Astrocyte (in vitro differentiated cells and primary cell): ENCODE measurements at regions not wholly inside any gene's neighbourhood (a gene's known extent, or its start where the extent isn't known, plus 50 kb on each side); places are given as distances from the start of the nearest gene placed in this dataset.

Experiments used
- DNase-seq: peaks from one replicate; pipeline ENCODE4 v3.0.0-alpha.2; 2010; ENCODE audit warnings: low read depth
- FAIRE-seq: peaks from 2 replicates; lab custom pipeline; 2011; peaks lifted over from hg19 to GRCh38; lab: Jason Lieb, UNC
- H2AFZ ChIP-seq: 2 replicates; pipeline ENCODE4 v1.6.0; 2012; ENCODE audit warnings: low read depth, low read length, inconsistent platforms
- H3K27ac ChIP-seq: 2 replicates; pipeline ENCODE4 v1.5.1; 2011; ENCODE audit warnings: low read depth, low read length, inconsistent platforms
- H3K27me3 ChIP-seq: 2 replicates; pipeline ENCODE4 v1.6.0; 2011; ENCODE audit warnings: low read length, inconsistent platforms; ENCODE audit not compliant: insufficient read depth
- H3K36me3 ChIP-seq: 2 replicates; pipeline ENCODE4 v1.5.1; 2011; ENCODE audit warnings: low read length, inconsistent platforms; ENCODE audit not compliant: insufficient read depth
- H3K4me1 ChIP-seq: 2 replicates; pipeline ENCODE4 v1.5.1; 2011; ENCODE audit warnings: low read length, inconsistent platforms; ENCODE audit not compliant: insufficient read depth
- H3K4me2 ChIP-seq: 2 replicates; pipeline ENCODE4 v1.6.0; 2012; ENCODE audit warnings: low read length, inconsistent platforms
- H3K4me3 ChIP-seq: 2 replicates; pipeline ENCODE4 v1.5.1; 2011; ENCODE audit warnings: low read depth, mild to moderate bottlenecking, low read length, inconsistent platforms; ENCODE audit not compliant: insufficient read depth
- H3K79me2 ChIP-seq: 2 replicates; pipeline ENCODE4 v1.6.0; 2012; ENCODE audit warnings: mild to moderate bottlenecking, low read length, inconsistent platforms; ENCODE audit not compliant: insufficient read depth
- H3K9ac ChIP-seq: 2 replicates; pipeline ENCODE4 v1.6.0; 2012; ENCODE audit warnings: mild to moderate bottlenecking, low read length, inconsistent platforms
- H3K9me3 ChIP-seq: 2 replicates; pipeline ENCODE4 v1.5.1; 2012; ENCODE audit warnings: low read depth, mild to moderate bottlenecking, low read length, inconsistent platforms; ENCODE audit not compliant: insufficient read depth
- H4K20me1 ChIP-seq: 2 replicates; pipeline ENCODE4 v1.6.0; 2012; ENCODE audit warnings: low read length, inconsistent platforms; ENCODE audit not compliant: insufficient read depth
- H3K27ac Mint-ChIP-seq: one replicate; pipeline ENCODE4 v1.8.0; 2021; ENCODE audit warnings: mild to moderate bottlenecking, mixed read lengths; ENCODE audit not compliant: unreplicated experiment
- H3K27me3 Mint-ChIP-seq: one replicate; pipeline ENCODE4 v1.8.0; 2021; ENCODE audit warnings: low read depth, mixed read lengths; ENCODE audit not compliant: unreplicated experiment
- H3K36me3 Mint-ChIP-seq: one replicate; pipeline ENCODE4 v1.8.0; 2021; ENCODE audit warnings: low read depth, mixed read lengths; ENCODE audit not compliant: unreplicated experiment
- H3K4me1 Mint-ChIP-seq: one replicate; pipeline ENCODE4 v1.8.0; 2021; ENCODE audit warnings: low read depth, mixed read lengths; ENCODE audit not compliant: unreplicated experiment
- H3K4me3 Mint-ChIP-seq: one replicate; pipeline ENCODE4 v1.8.0; 2021; ENCODE audit warnings: mild to moderate bottlenecking, moderate library complexity, mixed read lengths; ENCODE audit not compliant: unreplicated experiment
- H3K9me3 Mint-ChIP-seq: one replicate; pipeline ENCODE4 v1.8.0; 2021; ENCODE audit warnings: mild to moderate bottlenecking, mixed read lengths; ENCODE audit not compliant: unreplicated experiment
- CTCF ChIP-seq: IDR thresholded peaks from 2 replicates; pipeline ENCODE4 v1.5.1; 2011; ENCODE audit warnings: low read depth, mild to moderate bottlenecking, inconsistent platforms, low read length, moderate library complexity; ENCODE audit not compliant: insufficient read depth
- EZH2 ChIP-seq: IDR thresholded peaks from 2 replicates; pipeline ENCODE4 v1.6.1; 2012; ENCODE audit warnings: mild to moderate bottlenecking, low read length, inconsistent platforms; ENCODE audit not compliant: insufficient read depth

GRCh38 chr2:52895726-52896340 is 871.8 kb upstream of the CHAC2 start:
- no peaks in the 10 kb centered on the region for H3K36me3 Mint-ChIP-seq
- no peaks in the 10 kb centered on the region for H3K79me2 ChIP-seq
- FAIRE-seq: no peak

GRCh38 chr2:52886556-52886955 is 881.0 kb upstream of the CHAC2 start:
- Mint-ChIP-seq H3K36me3 (no peaks in the 10 kb centered on the region), H3K27ac (no peak overlapping the region), H3K9me3 (no peaks in the 10 kb centered on the region), H3K4me1 (no peaks in the 10 kb centered on the region), H3K27me3 (no peaks in the 10 kb centered on the region), H3K4me3 (no peak overlapping the region)
- no peaks in the 10 kb centered on the region for H4K20me1 ChIP-seq
- H3K79me2 ChIP-seq: no peaks in the 10 kb centered on the region
- no peak overlapping the region for H3K27ac ChIP-seq
- no peak overlapping the region for H3K4me3 ChIP-seq
- H3K9me3 ChIP-seq: no peaks in the 10 kb centered on the region
- no peak for FAIRE-seq
- no peak for DNase-seq
- H3K27me3 ChIP-seq: no peaks in the 10 kb centered on the region
- no peak overlapping the region for H3K9ac ChIP-seq
- H3K4me1 ChIP-seq: no peaks in the 10 kb centered on the region
- TF ChIP-seq EZH2: no peak
- no peak for TF ChIP-seq CTCF
- H3K4me2 ChIP-seq: no peak overlapping the region
- H2AFZ ChIP-seq: no peak overlapping the region
- no peaks in the 10 kb centered on the region for H3K36me3 ChIP-seq

More at GRCh38 chr2:52895726-52896340, 871.8 kb upstream of the CHAC2 start:
- Mint-ChIP-seq H3K4me3 (no peak overlapping the region), H3K27me3 (no peaks in the 10 kb centered on the region), H3K9me3 (peaks cover 13% of the 10 kb centered on the region), H3K27ac (no peak overlapping the region), H3K4me1 (no peaks in the 10 kb centered on the region)
- no peak for DNase-seq
- Histone ChIP-seq H3K27ac (no peak overlapping the region), H3K4me1 (no peaks in the 10 kb centered on the region), H3K27me3 (no peaks in the 10 kb centered on the region), H3K36me3 (no peaks in the 10 kb centered on the region), H3K4me2 (no peak overlapping the region), H3K9me3 (no peaks in the 10 kb centered on the region), H3K4me3 (no peak overlapping the region), H4K20me1 (no peaks in the 10 kb centered on the region), H3K9ac (no peak overlapping the region), H2AFZ (no peak overlapping the region)
- TF ChIP-seq CTCF (no peak), EZH2 (no peak)

- H3K4me3 ChIP-seq: no peak overlapping the region
- no peaks in the 10 kb centered on the region for H3K27me3 ChIP-seq
- H3K27me3 Mint-ChIP-seq: no peaks in the 10 kb centered on the region
- no peak overlapping the region for H3K4me2 ChIP-seq
- H3K4me1 Mint-ChIP-seq: peaks cover 5% of the 10 kb centered on the region
- no peak for DNase-seq
- H3K9me3 Mint-ChIP-seq: no peaks in the 10 kb centered on the region
- no peaks in the 10 kb centered on the region for H3K36me3 Mint-ChIP-seq
- no peak overlapping the region for H2AFZ ChIP-seq
- no peaks in the 10 kb centered on the region for H3K79me2 ChIP-seq
- no peaks in the 10 kb centered on the region for H3K4me1 ChIP-seq
- H3K9me3 ChIP-seq: no peaks in the 10 kb centered on the region
- H4K20me1 ChIP-seq: no peaks in the 10 kb centered on the region
- no peak for TF ChIP-seq CTCF
- no peak for TF ChIP-seq EZH2
- no peak overlapping the region for H3K9ac ChIP-seq
- no peak overlapping the region for H3K4me3 Mint-ChIP-seq
- no peak overlapping the region for H3K27ac ChIP-seq
- no peak overlapping the region for H3K27ac Mint-ChIP-seq
- H3K36me3 ChIP-seq: no peaks in the 10 kb centered on the region
- FAIRE-seq: no peak
Observed at GRCh38 chr2:52884761-52885352, 882.7 kb upstream of the CHAC2 start.
